Suprapubic skin (tissue), 4 donors: ENCODE measurements at regions not wholly inside any gene's neighbourhood (a gene's known extent, or its start where the extent isn't known, plus 50 kb on each side); places are given as distances from the start of the nearest gene placed in this dataset.

Source experiments
- CTCF ChIP-seq, 2 donors: fragments of 200-600 bp in 1 of 2; fragments of 450-650 bp in 1 of 2; sonication (generic) in 1 of 2; IDR thresholded peaks; one replicate each; pipeline ENCODE4 v1.5.1; 2016 to 2019; ENCODE audit warnings: antibody characterized with exemption in 2 of 2, mild to moderate bottlenecking in 1 of 2, moderate library complexity in 1 of 2
- EP300 ChIP-seq: sonication (generic); formaldehyde crosslinking; IDR thresholded peaks from one replicate; pipeline ENCODE4 v1.6.1; 2017; ENCODE audit warnings: antibody characterized with exemption
- POLR2A ChIP-seq, 2 donors: fragments of 450-650 bp; IDR thresholded peaks; one replicate each; pipeline ENCODE4 v1.6.1; 2017; ENCODE audit warnings: antibody characterized with exemption in 2 of 2, mild to moderate bottlenecking in 2 of 2, moderate library complexity in 2 of 2
- POLR2AphosphoS5 ChIP-seq, 3 donors: sonication (generic); formaldehyde crosslinking; IDR thresholded peaks; one replicate each; pipeline ENCODE4 v1.6.1; 2017; ENCODE audit warnings: antibody characterized with exemption in 3 of 3

- TF ChIP-seq CTCF (IDR thresholded peaks at IDR 0.05) (no peak), EP300 (no peak), POLR2A (IDR thresholded peaks at IDR 0.05) (no peak), POLR2AphosphoS5 (IDR thresholded peaks at IDR 0.05) (no peak)
These were observed 79.3 kb upstream of the GMNC start for GRCh38 chr3:190941694-190942260.
